ENCODE measurements at regions not wholly inside any gene's neighbourhood (a gene's known extent, or its start where the extent isn't known, plus 50 kb on each side); places are given as distances from the start of the nearest gene placed in this dataset.

DNA sequence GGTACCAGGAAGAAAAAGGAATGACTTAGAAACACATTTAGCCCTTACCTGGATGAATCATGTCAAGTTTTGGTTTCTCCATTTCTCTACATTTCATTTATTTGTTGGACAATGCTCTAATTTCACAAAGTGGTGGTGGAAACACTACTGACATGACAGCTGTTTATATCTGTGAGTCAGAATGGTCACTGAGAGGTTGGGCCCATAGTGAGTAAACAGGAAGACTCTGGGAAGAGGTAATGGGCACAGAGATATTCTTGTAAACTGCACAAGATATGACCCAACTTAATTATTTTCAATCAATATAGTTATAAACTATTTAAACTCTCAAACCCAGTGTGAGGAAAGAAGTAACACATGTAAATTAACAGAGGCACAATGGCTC lies 176.3 kb upstream of the MEOX2 start:
- H3K4me1 Mint-ChIP-seq, result no peaks in the 10 kb centered on the region
- no peak overlapping the region for H3K27ac Mint-ChIP-seq
- H3K4me3 Mint-ChIP-seq, result no peak overlapping the region
- ATAC-seq (ENCODE audit: low read depth in 2 of 2) (no peak), DNase-seq (no peak)
- no peaks in the 10 kb centered on the region for H3K27me3 Mint-ChIP-seq
- peaks cover 0 to 4% (median 0%) of the 10 kb centered on the region in 7 donors for H3K9me3 Mint-ChIP-seq
- no peaks in the 10 kb centered on the region for H3K36me3 Mint-ChIP-seq

GRCh38 chr7:15862016-15862780 lies 175.7 kb upstream of the MEOX2 start:
- Mint-ChIP-seq H3K9me3 (peaks cover 0 to 8% (median 0%) of the 10 kb centered on the region in 7 donors), H3K36me3 (no peaks in the 10 kb centered on the region), H3K4me3 (no peak overlapping the region), H3K4me1 (no peaks in the 10 kb centered on the region), H3K27me3 (no peaks in the 10 kb centered on the region), H3K27ac (no peak overlapping the region)
- DNase-seq, result no peak
- ATAC-seq (ENCODE audit: low read depth in 2 of 2), result no peak

DNA sequence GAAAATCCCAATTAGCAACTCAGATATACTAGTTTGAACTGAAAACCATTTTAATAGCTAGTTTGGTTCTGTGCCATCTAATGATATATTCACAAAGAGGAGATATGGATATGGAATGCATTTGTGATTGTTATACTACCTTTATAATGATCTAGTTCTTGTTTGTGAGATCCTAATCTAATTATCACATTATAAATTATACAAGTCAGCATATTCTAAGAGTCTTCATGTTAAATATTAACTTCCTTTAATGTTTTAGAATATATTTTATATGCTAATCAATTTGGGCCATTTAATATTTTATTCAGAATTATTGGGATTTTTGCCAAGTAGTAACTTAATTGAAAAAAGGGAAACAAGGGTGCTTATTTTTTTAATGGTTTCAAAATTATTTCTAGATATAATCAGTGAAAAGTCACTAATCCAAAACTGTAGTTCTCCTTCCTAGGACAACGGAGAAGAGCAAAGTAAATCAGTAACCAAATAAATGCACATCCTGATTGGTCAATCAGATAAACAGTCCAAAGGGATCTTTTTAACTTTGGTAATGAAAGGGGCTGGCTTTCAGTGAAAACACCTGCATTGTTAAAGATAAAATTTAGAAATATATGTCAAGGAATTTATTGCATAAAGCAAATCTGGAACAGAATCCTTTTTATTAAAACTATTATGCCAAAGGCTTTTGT lies 173.9 kb upstream of the MEOX2 start:
- H3K9me3 Mint-ChIP-seq, result peaks cover 0 to 8% (median 0%) of the 10 kb centered on the region in 7 donors
- DNase-seq (no peak), ATAC-seq (ENCODE audit: low read depth in 2 of 2) (no peak)
- H3K27me3 Mint-ChIP-seq, result no peaks in the 10 kb centered on the region
- no peak overlapping the region for H3K4me3 Mint-ChIP-seq
- H3K27ac Mint-ChIP-seq, result no peak overlapping the region
- H3K36me3 Mint-ChIP-seq, result no peaks in the 10 kb centered on the region
- H3K4me1 Mint-ChIP-seq, result no peaks in the 10 kb centered on the region

- no peaks in the 10 kb centered on the region for H3K36me3 Mint-ChIP-seq
- H3K27me3 Mint-ChIP-seq, result no peaks in the 10 kb centered on the region
- peaks cover 0 to 4% (median 0%) of the 10 kb centered on the region in 7 donors for H3K9me3 Mint-ChIP-seq
- no peak for DNase-seq
- H3K27ac Mint-ChIP-seq, result no peak overlapping the region
- no peak overlapping the region for H3K4me3 Mint-ChIP-seq
- H3K4me1 Mint-ChIP-seq, result no peaks in the 10 kb centered on the region
- no peak for ATAC-seq (ENCODE audit: low read depth in 2 of 2)
These were observed 170.5 kb upstream of the MEOX2 start for GRCh38 chr7:15857026-15857425.

DNA sequence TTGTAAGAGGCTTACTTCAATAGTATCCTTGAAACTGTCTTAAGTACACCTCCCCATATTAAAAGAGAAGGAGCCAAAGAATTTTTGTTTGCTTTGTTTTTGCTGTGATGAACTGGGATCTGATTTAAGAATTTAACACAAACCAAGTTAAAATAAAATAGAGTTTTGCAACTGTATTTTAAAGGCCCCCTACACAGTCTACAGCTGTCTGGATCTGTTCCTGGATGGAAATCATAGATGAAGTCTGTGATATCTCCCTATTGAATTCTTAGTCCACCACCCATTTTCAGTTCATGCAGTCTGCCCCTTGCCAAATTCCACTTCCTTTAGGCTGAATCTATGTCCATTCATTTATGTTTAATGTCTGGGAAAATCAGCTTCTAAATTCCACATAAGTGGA lies 169.8 kb upstream of the MEOX2 start:
- Mint-ChIP-seq H3K27me3 (no peaks in the 10 kb centered on the region), H3K4me1 (no peaks in the 10 kb centered on the region), H3K27ac (no peak overlapping the region), H3K36me3 (no peaks in the 10 kb centered on the region), H3K4me3 (no peak overlapping the region), H3K9me3 (peaks cover 0 to 4% (median 0%) of the 10 kb centered on the region in 7 donors)
- DNase-seq, result no peak
- no peak for ATAC-seq (ENCODE audit: low read depth in 2 of 2)

GRCh38 chr7:15855525-15856109 lies 169.1 kb upstream of the MEOX2 start:
- Mint-ChIP-seq H3K4me1 (no peaks in the 10 kb centered on the region), H3K27me3 (no peaks in the 10 kb centered on the region), H3K27ac (no peak overlapping the region), H3K36me3 (no peaks in the 10 kb centered on the region), H3K4me3 (no peak overlapping the region), H3K9me3 (peaks cover 0 to 4% (median 0%) of the 10 kb centered on the region in 7 donors)
- ATAC-seq (ENCODE audit: low read depth in 2 of 2) (no peak), DNase-seq (no peak)

DNA sequence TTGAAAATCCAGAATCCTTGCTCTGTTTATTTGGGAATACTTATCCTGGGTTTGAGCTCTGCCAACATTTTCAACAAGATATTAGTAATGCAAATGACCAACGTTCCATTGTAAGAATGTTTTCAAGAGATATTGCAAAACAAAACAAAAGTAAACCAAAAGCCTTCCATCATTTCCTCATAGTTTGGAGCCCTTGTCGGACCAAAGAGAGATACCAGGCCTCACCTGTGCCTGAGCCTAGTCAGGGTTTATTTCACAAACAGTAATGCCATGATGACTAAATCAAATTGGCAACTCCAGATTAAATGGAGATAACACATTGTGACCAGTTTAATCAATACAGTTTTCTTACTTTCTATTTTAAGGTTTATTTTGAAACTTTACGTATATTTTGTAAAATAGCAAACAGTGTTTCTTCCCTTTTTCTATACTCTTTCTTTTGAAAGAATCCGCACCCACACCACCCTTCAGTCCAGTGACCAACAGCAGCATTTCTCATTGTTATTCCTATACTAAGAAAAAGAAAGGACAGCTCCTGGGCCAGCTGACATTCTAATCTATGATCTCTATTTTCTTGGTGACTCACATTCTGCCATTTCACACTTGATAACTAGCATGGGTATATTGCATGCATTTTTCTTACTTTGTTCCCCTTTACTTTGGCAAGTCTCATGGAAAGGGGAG lies 168.5 kb upstream of the MEOX2 start:
- no peak for ATAC-seq (ENCODE audit: low read depth in 2 of 2)

DNA sequence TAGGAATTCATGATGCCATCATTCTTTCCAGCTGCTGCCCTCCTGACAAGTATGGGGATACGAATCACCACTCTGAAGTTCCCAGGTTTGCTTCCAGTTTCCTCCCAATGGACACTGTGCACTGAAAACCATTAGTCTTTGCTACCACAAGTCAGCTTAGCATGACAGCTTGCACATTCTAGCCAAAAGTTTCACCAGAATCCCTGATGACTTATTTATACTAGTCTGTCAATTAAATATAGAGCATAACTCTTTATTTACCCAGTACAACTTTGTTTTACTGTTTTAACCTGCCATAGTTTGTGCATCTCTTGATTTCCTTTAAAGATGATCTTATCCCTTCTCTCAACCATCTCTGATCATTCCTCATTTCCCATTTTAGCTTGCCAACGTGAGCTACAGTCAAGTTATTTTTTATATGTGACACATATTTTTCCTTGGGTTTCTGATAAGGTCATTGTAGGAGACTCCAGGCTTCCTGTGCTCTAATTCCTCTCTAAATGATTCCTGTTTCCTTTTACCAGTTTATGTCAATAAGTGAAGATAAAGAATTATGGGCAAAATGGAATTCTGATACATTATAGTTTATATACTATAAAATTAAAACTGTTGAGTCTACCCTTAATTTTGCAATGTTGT lies 167.5 kb upstream of the MEOX2 start:
- H3K36me3 Mint-ChIP-seq, result no peaks in the 10 kb centered on the region
- DNase-seq (no peak), ATAC-seq (ENCODE audit: low read depth in 2 of 2) (no peak)
- H3K27ac Mint-ChIP-seq, result no peak overlapping the region
- H3K9me3 Mint-ChIP-seq, result peaks cover 0 to 4% (median 0%) of the 10 kb centered on the region in 7 donors
- no peaks in the 10 kb centered on the region for H3K27me3 Mint-ChIP-seq
- H3K4me1 Mint-ChIP-seq, result no peaks in the 10 kb centered on the region
- no peak overlapping the region for H3K4me3 Mint-ChIP-seq

More for the DNA sequence above, 168.5 kb upstream of the MEOX2 start:
- Mint-ChIP-seq H3K36me3 (no peaks in the 10 kb centered on the region), H3K4me3 (no peak overlapping the region), H3K27me3 (no peaks in the 10 kb centered on the region), H3K4me1 (no peaks in the 10 kb centered on the region), H3K27ac (no peak overlapping the region), H3K9me3 (peaks cover 0 to 4% (median 0%) of the 10 kb centered on the region in 7 donors)
- DNase-seq, result no peak

DNA sequence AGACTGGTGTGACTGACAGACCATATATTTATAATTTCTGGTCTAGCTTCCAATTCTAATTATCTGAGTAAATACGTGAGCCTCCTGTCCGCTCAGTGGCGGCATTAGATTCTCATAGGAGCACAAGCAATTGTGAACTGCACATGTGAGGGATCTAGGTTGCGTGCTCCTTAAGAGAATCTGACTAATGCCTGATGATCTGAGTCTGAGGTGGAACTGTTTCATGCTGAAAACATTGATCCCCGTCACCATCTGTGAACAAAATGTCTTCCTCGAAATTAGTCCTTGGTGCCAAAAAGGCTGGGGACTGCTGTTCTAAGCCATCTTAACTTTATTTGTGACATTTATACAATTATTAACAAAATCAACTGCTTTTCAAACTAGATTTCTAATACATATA lies 164.7 kb upstream of the MEOX2 start:
- Mint-ChIP-seq H3K4me3 (no peak overlapping the region), H3K27ac (no peak overlapping the region), H3K4me1 (no peaks in the 10 kb centered on the region), H3K9me3 (no peaks in the 10 kb centered on the region), H3K27me3 (no peaks in the 10 kb centered on the region), H3K36me3 (no peaks in the 10 kb centered on the region)
- no peak for ATAC-seq (ENCODE audit: low read depth in 2 of 2)
- no peak for DNase-seq

GRCh38 chr7:15848901-15849300 lies 162.4 kb upstream of the MEOX2 start:
- H3K27me3 Mint-ChIP-seq, result no peaks in the 10 kb centered on the region
- H3K27ac Mint-ChIP-seq, result no peak overlapping the region
- no peaks in the 10 kb centered on the region for H3K4me1 Mint-ChIP-seq
- H3K4me3 Mint-ChIP-seq, result no peak overlapping the region
- DNase-seq (no peak), ATAC-seq (ENCODE audit: low read depth in 2 of 2) (no peak)
- H3K9me3 Mint-ChIP-seq, result no peaks in the 10 kb centered on the region
- H3K36me3 Mint-ChIP-seq, result no peaks in the 10 kb centered on the region

- DNase-seq (no peak), ATAC-seq (ENCODE audit: low read depth in 2 of 2) (no peak)
- H3K4me1 Mint-ChIP-seq, result no peaks in the 10 kb centered on the region
- H3K27me3 Mint-ChIP-seq, result no peaks in the 10 kb centered on the region
- H3K4me3 Mint-ChIP-seq, result no peak overlapping the region
- H3K27ac Mint-ChIP-seq, result no peak overlapping the region
- no peaks in the 10 kb centered on the region for H3K36me3 Mint-ChIP-seq
- no peaks in the 10 kb centered on the region for H3K9me3 Mint-ChIP-seq
These were observed 161.9 kb upstream of the MEOX2 start for GRCh38 chr7:15848362-15848761.

DNA sequence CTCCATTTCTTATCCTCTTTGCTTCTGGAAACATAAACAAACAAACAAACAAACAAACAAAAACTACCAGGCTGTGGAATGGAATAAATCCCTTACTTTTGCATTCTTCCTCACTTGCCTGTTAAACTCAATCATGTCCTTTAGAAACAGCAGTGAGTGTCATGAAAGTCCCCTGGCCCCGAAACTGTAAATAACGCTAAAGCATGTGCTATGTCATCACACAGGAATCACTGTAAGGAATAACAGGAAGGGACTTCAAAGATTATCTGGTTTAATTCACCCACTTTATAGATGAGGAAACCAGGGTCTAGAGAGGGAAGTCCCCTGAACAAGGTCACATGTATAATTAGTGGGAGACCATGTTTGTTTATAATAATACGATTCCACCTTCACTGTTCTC lies 159.4 kb upstream of the MEOX2 start:
- H3K27me3 Mint-ChIP-seq, result no peaks in the 10 kb centered on the region
- H3K36me3 Mint-ChIP-seq, result no peaks in the 10 kb centered on the region
- no peaks in the 10 kb centered on the region for H3K4me1 Mint-ChIP-seq

GRCh38 chr7:15845461-15845860 lies 159.0 kb upstream of the MEOX2 start:
- Mint-ChIP-seq H3K4me3 (no peak overlapping the region), H3K27me3 (no peaks in the 10 kb centered on the region), H3K9me3 (no peaks in the 10 kb centered on the region), H3K27ac (no peak overlapping the region), H3K36me3 (no peaks in the 10 kb centered on the region), H3K4me1 (no peaks in the 10 kb centered on the region)
- no peak for ATAC-seq (ENCODE audit: low read depth in 2 of 2)
- no peak for DNase-seq

More for the DNA sequence above, 159.4 kb upstream of the MEOX2 start:
- DNase-seq (no peak), ATAC-seq (ENCODE audit: low read depth in 2 of 2) (no peak)
- no peak overlapping the region for H3K4me3 Mint-ChIP-seq
- H3K9me3 Mint-ChIP-seq, result no peaks in the 10 kb centered on the region
- no peak overlapping the region for H3K27ac Mint-ChIP-seq
